IMR-90 (cell line): ENCODE measurements at regions not wholly inside any gene's neighbourhood (a gene's known extent, or its start where the extent isn't known, plus 50 kb on each side); places are given as distances from the start of the nearest gene placed in this dataset.

ENCODE experiments used
- ATAC-seq: fragments of 200-7000 bp; cut with Tn5 transposase; 2 replicates; pipeline ENCODE4 v1.9.1; 2020; ENCODE audit warnings: low read depth, mild to moderate bottlenecking, moderate library complexity
- BruUV-seq: library from RNA; stranded (reverse); fragments of 400-500 nt; replicated peaks from 2 replicates; lab custom pipeline; 2021; lab: Mats Ljungman, UMichigan
- CTCF ChIA-PET: fragments of 300-600 bp; formaldehyde crosslinking; extraction: SDS; loops from one replicate; lab custom pipeline; 2021; ENCODE audit warnings: antibody characterized with exemption; lab: Yijun Ruan, JAX
- POLR2A ChIA-PET: fragments of 300-600 bp; sonication (Branson Sonifier 250); formaldehyde crosslinking; loops from one replicate; lab custom pipeline; 2022; ENCODE audit warnings: antibody characterized with exemption; ENCODE audit not compliant: unreplicated experiment; lab: Charles Lee
- DNase-seq: peaks from one replicate; pipeline ENCODE4 v3.0.0; 2013
- H2AFZ ChIP-seq: replicated peaks from 2 replicates; pipeline ENCODE3; 2013; ENCODE audit warnings: low read length, mild to moderate bottlenecking; ENCODE audit not compliant: poor library complexity
- H2AK5ac ChIP-seq: 2 replicates; pipeline ENCODE4 v1.6.1; 2013; ENCODE audit warnings: low read depth, low read length, inconsistent platforms
- H2AK9ac ChIP-seq: replicated peaks from 2 replicates; pipeline ENCODE3; 2013; ENCODE audit warnings: mild to moderate bottlenecking, low read depth, low read length, moderate library complexity; ENCODE audit not compliant: poor library complexity
- H2BK120ac ChIP-seq: 2 replicates; pipeline ENCODE4 v1.6.1; 2013; ENCODE audit warnings: low read depth, low read length, inconsistent platforms
- H2BK15ac ChIP-seq: 3 replicates; pipeline ENCODE4 v1.6.1; 2013; ENCODE audit warnings: low read depth, low read length, inconsistent platforms
- H2BK20ac ChIP-seq: 2 replicates; pipeline ENCODE4 v1.6.1; 2013; ENCODE audit warnings: low read depth, mild to moderate bottlenecking, inconsistent platforms, low read length, moderate library complexity
- H2BK5ac ChIP-seq: 2 replicates; pipeline ENCODE4 v1.6.1; 2013; ENCODE audit warnings: mild to moderate bottlenecking, low read depth, low read length, inconsistent platforms; ENCODE audit not compliant: poor library complexity, severe bottlenecking
- H3K14ac ChIP-seq: replicated peaks from 2 replicates; pipeline ENCODE4 v1.6.1; 2013; ENCODE audit warnings: low read depth, low read length, inconsistent platforms
- H3K18ac ChIP-seq: 2 replicates; pipeline ENCODE4 v1.6.1; 2013; ENCODE audit warnings: low read depth, low read length, control low read depth
- H3K23ac ChIP-seq: 2 replicates; pipeline ENCODE4 v1.6.1; 2013; ENCODE audit warnings: low read depth, low read length, inconsistent platforms
- H3K27ac ChIP-seq: 2 replicates; pipeline ENCODE4 v1.5.1; 2013; ENCODE audit warnings: mild to moderate bottlenecking, control low read depth, low read length; ENCODE audit not compliant: insufficient read depth
- H3K27me3 ChIP-seq: 2 replicates; pipeline ENCODE4 v1.6.1; 2013; ENCODE audit warnings: low read length; ENCODE audit not compliant: control insufficient read depth, insufficient read depth
- H3K36me3 ChIP-seq: 2 replicates; pipeline ENCODE4 v1.6.1; 2013; ENCODE audit warnings: low read length, mixed read lengths; ENCODE audit not compliant: control insufficient read depth, insufficient read depth
- H3K4ac ChIP-seq: 2 replicates; pipeline ENCODE4 v1.6.1; 2013; ENCODE audit warnings: low read depth, low read length, inconsistent platforms
- H3K4me1 ChIP-seq: 2 replicates; pipeline ENCODE4 v1.6.1; 2013; ENCODE audit warnings: low read length, mixed read lengths; ENCODE audit not compliant: control insufficient read depth, insufficient read depth
- H3K4me2 ChIP-seq: 2 replicates; pipeline ENCODE4 v1.6.1; 2013; ENCODE audit warnings: low read depth, mild to moderate bottlenecking, control low read depth, low read length, moderate library complexity
- H3K4me3 ChIP-seq: 2 replicates; pipeline ENCODE4 v1.5.1; 2013; ENCODE audit warnings: low read depth, mild to moderate bottlenecking, control low read depth, low read length, moderate library complexity; ENCODE audit not compliant: insufficient read depth
- H3K56ac ChIP-seq: 2 replicates; pipeline ENCODE4 v1.6.1; 2013; ENCODE audit warnings: low read length, inconsistent platforms; ENCODE audit not compliant: insufficient read depth; ENCODE audit errors: extremely low read depth
- H3K79me1 ChIP-seq, 2 experiments: 2 replicates each; pipeline ENCODE4 v1.6.1; 2013; ENCODE audit warnings: low read length in 2 of 2, inconsistent platforms in 1 of 2, low read depth in 1 of 2
- H3K9ac ChIP-seq: 2 replicates; pipeline ENCODE4 v1.6.1; 2013; ENCODE audit warnings: low read depth, low read length, control low read depth
- H3K9me1 ChIP-seq: 2 replicates; pipeline ENCODE4 v1.6.1; 2013; ENCODE audit warnings: low read length, inconsistent platforms; ENCODE audit not compliant: insufficient read depth
- H3K9me3 ChIP-seq: 2 replicates; pipeline ENCODE4 v1.6.1; 2013; ENCODE audit warnings: low read length; ENCODE audit not compliant: control insufficient read depth, insufficient read depth
- H4K20me1 ChIP-seq: 2 replicates; pipeline ENCODE4 v1.6.1; 2013; ENCODE audit warnings: low read length, inconsistent platforms; ENCODE audit not compliant: insufficient read depth
- H4K5ac ChIP-seq: 2 replicates; pipeline ENCODE4 v1.6.1; 2013; ENCODE audit warnings: mild to moderate bottlenecking, low read depth, low read length, control low read depth
- H4K8ac ChIP-seq, 2 experiments: 2 replicates each; pipeline ENCODE4 v1.6.1; 2013; ENCODE audit warnings: low read depth in 2 of 2, low read length in 2 of 2, control low read depth in 1 of 2, inconsistent platforms in 1 of 2
- H4K91ac ChIP-seq: 2 replicates; pipeline ENCODE4 v1.6.1; 2013; ENCODE audit warnings: low read depth, low read length, inconsistent platforms; ENCODE audit not compliant: insufficient read depth
- BHLHE40 ChIP-seq: fragments of 150-350 bp; IDR thresholded peaks from 2 replicates; pipeline ENCODE4 v1.6.1; 2016; ENCODE audit warnings: mild to moderate bottlenecking, low read depth, low read length
- CEBPB ChIP-seq: IDR thresholded peaks from 2 replicates; pipeline ENCODE4 v1.6.1; 2012; ENCODE audit warnings: low read depth, low read length, improper control_type of control experiment
- CHD1 ChIP-seq: IDR thresholded peaks from 2 replicates; pipeline ENCODE4 v1.6.1; 2012; ENCODE audit warnings: low read depth, low read length, improper control_type of control experiment
- CTCF ChIP-seq: conservative IDR thresholded peaks from 2 replicates; pipeline ENCODE4 v1.5.1; 2012; ENCODE audit warnings: mild to moderate bottlenecking, low read depth, low read length, improper control_type of control experiment
- ELK1 ChIP-seq: fragments of 150-350 bp; IDR thresholded peaks from 2 replicates; pipeline ENCODE4 v1.6.1; 2016; ENCODE audit warnings: low read depth, mild to moderate bottlenecking, low read length, moderate library complexity, borderline replicate concordance
- FOS ChIP-seq: fragments of 150-350 bp; IDR thresholded peaks from 2 replicates; pipeline ENCODE4 v1.6.1; 2016; ENCODE audit warnings: low read depth, low read length
- MAFK ChIP-seq: IDR thresholded peaks from 2 replicates; pipeline ENCODE4 v1.6.1; 2012; ENCODE audit warnings: low read depth, low read length, improper control_type of control experiment
- MAZ ChIP-seq: IDR thresholded peaks from 2 replicates; pipeline ENCODE4 v1.6.1; 2012; ENCODE audit warnings: low read depth, mild to moderate bottlenecking, low read length, improper control_type of control experiment, moderate library complexity, borderline replicate concordance
- MXI1 ChIP-seq: IDR thresholded peaks from 2 replicates; pipeline ENCODE4 v1.6.1; 2012; ENCODE audit warnings: low read depth, mild to moderate bottlenecking, low read length, moderate library complexity, borderline replicate concordance
- NFE2L2 ChIP-seq: fragments of 150-350 bp; IDR thresholded peaks from 2 replicates; pipeline ENCODE4 v1.6.1; 2016; ENCODE audit warnings: low read depth, mild to moderate bottlenecking, low read length
- POLR2A ChIP-seq: IDR thresholded peaks from 2 replicates; pipeline ENCODE4 v1.6.1; 2012; ENCODE audit warnings: mild to moderate bottlenecking, low read depth, low read length
- RCOR1 ChIP-seq: IDR thresholded peaks from 2 replicates; pipeline ENCODE4 v1.6.1; 2012; ENCODE audit warnings: mild to moderate bottlenecking, low read length, improper control_type of control experiment; ENCODE audit not compliant: insufficient replicate concordance
- RFX5 ChIP-seq: IDR thresholded peaks from 2 replicates; pipeline ENCODE4 v1.8.0; 2012; ENCODE audit warnings: low read depth, mild to moderate bottlenecking, low read length, moderate library complexity
- SMC3 ChIP-seq: fragments of 150-350 bp; IDR thresholded peaks from 2 replicates; pipeline ENCODE4 v1.6.1; 2016; ENCODE audit warnings: low read depth, mild to moderate bottlenecking, antibody characterized with exemption, low read length, moderate library complexity
- WGBS, 2 experiments: methylation state at CpG; one replicate each; pipeline versions ENCODE4 v1.1.5 to v1.1.7; 2013; ENCODE audit warnings: missing lambda C conversion rate in 2 of 2; ENCODE audit not compliant: insufficient read length in 1 of 2; ENCODE audit errors: extremely low coverage in 2 of 2; 5-methylcytosine and 5-hydroxymethylcytosine counted together
- dilution Hi-C: fragments of 300-500 bp; cut with HindIII; formaldehyde crosslinking; loops from one replicate; pipeline ENCODE4 v1.14.3; 2018; ENCODE audit warnings: low sequenced_read_pairs; ENCODE audit not compliant: unreplicated experiment
- in situ Hi-C: fragments of 300-500 bp; cut with MboI; formaldehyde crosslinking; loops from 3 replicates; pipeline ENCODE4 v1.14.3; 2019; ENCODE audit warnings: low sequenced_read_pairs, inconsistent platforms, mixed read lengths
- intact Hi-C: fragments of 100-400 bp; cut with micrococcal nuclease; formaldehyde crosslinking; loops from 2 replicates; pipeline ENCODE4 v1.10.0; 2022

- no peak for DNase-seq
- no peak overlapping the region for H3K56ac ChIP-seq
- dilution Hi-C loops = no loop called here
- no peak overlapping the region for H4K5ac ChIP-seq
- H2BK120ac ChIP-seq = no peak overlapping the region
- BruUV-seq = no TSS peak
- H3K9me1 ChIP-seq = no peaks in the 10 kb centered on the region
- H3K23ac ChIP-seq = no peak overlapping the region
- H3K27ac ChIP-seq = no peak overlapping the region
- peaks cover 21% of the 10 kb centered on the region for H3K9me3 ChIP-seq
- no peak for ATAC-seq
- H2BK20ac ChIP-seq = no peak overlapping the region
- H3K4ac ChIP-seq = no peak overlapping the region
- H3K4me1 ChIP-seq = no peaks in the 10 kb centered on the region
- no peaks in the 10 kb centered on the region for H3K27me3 ChIP-seq
- H3K36me3 ChIP-seq = no peaks in the 10 kb centered on the region
- ChIA-PET CTCF (no interaction called here), POLR2A (no interaction called here)
- no peak overlapping the region for H3K14ac ChIP-seq
- intact Hi-C loops = no loop called here
- no peak overlapping the region for H4K8ac ChIP-seq
- no peak overlapping the region for H3K4me2 ChIP-seq
- no peak overlapping the region for H2BK5ac ChIP-seq
- no peak overlapping the region for H3K4me3 ChIP-seq
- H2AFZ ChIP-seq = no peak overlapping the region
- no peak overlapping the region for H3K9ac ChIP-seq
- no peak overlapping the region for H2BK15ac ChIP-seq
- H3K79me1 ChIP-seq = no peaks in the 10 kb centered on the region
- no peak overlapping the region for H2AK5ac ChIP-seq
- no peaks in the 10 kb centered on the region for H4K20me1 ChIP-seq
- in situ Hi-C loops = no loop called here
- no peak overlapping the region for H4K91ac ChIP-seq
- 0% methylated on average over 1 of the region's 6 CpGs; no CpG with 5 or more reads in 1 of the 2 experiments for WGBS, 2 experiments
- no peak overlapping the region for H2AK9ac ChIP-seq
- no peak overlapping the region for H3K18ac ChIP-seq
- TF ChIP-seq BHLHE40 (no peak), MXI1 (no peak), SMC3 (no peak), NFE2L2 (no peak), RCOR1 (no peak), FOS (no peak), ELK1 (no peak), CHD1 (no peak), MAFK (no peak), CEBPB (no peak), POLR2A (no peak), RFX5 (no peak), MAZ (no peak), CTCF (no peak)
Observed at GRCh38 chr6:159373670-159374069, 204.5 kb downstream of the FNDC1 start.
